Activated CD4-positive, alpha-beta T cell treated with anti-CD3 and anti-CD28 coated beads, Interleukin-2, Interleukin-4, amounts not matched to agents 100 ng/mL and 50 ng/mL, durations not matched to agents 16 hours and 8 hours (primary cell): ENCODE measurements at regions not wholly inside any gene's neighbourhood (a gene's known extent, or its start where the extent isn't known, plus 50 kb on each side); places are given as distances from the start of the nearest gene placed in this dataset.
"Not testable (repeated sequence)": the region's sequence is repeated elsewhere in the genome, so short reads cannot be mapped to it uniquely, and the experiment has no call there.

Source experiments
- DNase-seq: peaks from one replicate; pipeline ENCODE4 v3.0.0-alpha.2; 2020; ENCODE audit warnings: low spot score

- DNase-seq = no peak
Measured at GRCh38 chr5:66234241-66234640, 90.1 kb downstream of the SREK1 start.

- no peak for DNase-seq
Measured at GRCh38 chr5:66238435-66238834, 94.3 kb downstream of the SREK1 start.

- no peak for DNase-seq
Measured at GRCh38 chr5:66239034-66239433, 94.9 kb downstream of the SREK1 start.

- no peak for DNase-seq
Measured at GRCh38 chr5:66241136-66241825, 97.2 kb downstream of the SREK1 start.

- no peak for DNase-seq
Measured at GRCh38 chr5:66242050-66242715, 98.1 kb downstream of the SREK1 start.

- DNase-seq = no peak
Measured at GRCh38 chr5:66246608-66247007, 102.5 kb downstream of the SREK1 start.

- DNase-seq = no peak
Measured at GRCh38 chr5:66247176-66247960, 103.3 kb downstream of the SREK1 start.

GRCh38 chr5:66248874-66249273 lies 104.8 kb downstream of the SREK1 start:
- no peak for DNase-seq

- no peak for DNase-seq
Measured at GRCh38 chr5:66249920-66250319, 105.8 kb downstream of the SREK1 start.

GRCh38 chr5:66252849-66253248 lies 108.7 kb downstream of the SREK1 start:
- DNase-seq = no peak

GRCh38 chr5:66255714-66256113 lies 111.6 kb downstream of the SREK1 start:
- no peak for DNase-seq

- no peak for DNase-seq
Measured at GRCh38 chr5:66273121-66273520, 129.0 kb downstream of the SREK1 start.

GRCh38 chr5:66276986-66277385 lies 132.9 kb downstream of the SREK1 start:
- no peak for DNase-seq

GRCh38 chr5:66277981-66278380 lies 133.9 kb downstream of the SREK1 start:
- DNase-seq = no peak

- DNase-seq = no peak
Measured at GRCh38 chr5:66281294-66281693, 137.2 kb downstream of the SREK1 start.

- DNase-seq = no peak
Measured at GRCh38 chr5:66284588-66285342, 140.7 kb downstream of the SREK1 start.

GRCh38 chr5:66285343-66285922 lies 141.3 kb downstream of the SREK1 start:
- DNase-seq = peak; percentile 16

GRCh38 chr5:66291771-66292170 lies 147.7 kb downstream of the SREK1 start:
- DNase-seq = no peak

GRCh38 chr5:66293851-66294250 lies 149.8 kb downstream of the SREK1 start:
- DNase-seq = not testable (repeated sequence)

GRCh38 chr5:66299463-66299862 lies 155.4 kb downstream of the SREK1 start:
- no peak for DNase-seq

- no peak for DNase-seq
Measured at GRCh38 chr5:66302344-66302743, 158.2 kb downstream of the SREK1 start.
